HTR-8/SVneo (cell line): ENCODE measurements at regions not wholly inside any gene's neighbourhood (a gene's known extent, or its start where the extent isn't known, plus 50 kb on each side); places are given as distances from the start of the nearest gene placed in this dataset.
A peak's percentile ranks its signal among the peaks of the same experiment; 100 is the strongest.
"Not testable (repeated sequence)": the region's sequence is repeated elsewhere in the genome, so short reads cannot be mapped to it uniquely, and the experiment has no call there.

Source experiments
- DNase-seq: peaks from one replicate; pipeline ENCODE4 v3.0.0; 2011; ENCODE audit warnings: low spot score, mixed read lengths; ENCODE audit not compliant: insufficient read length
- FAIRE-seq: peaks from 2 replicates; lab custom pipeline; 2011; peaks lifted over from hg19 to GRCh38; lab: Jason Lieb, UNC

DNA sequence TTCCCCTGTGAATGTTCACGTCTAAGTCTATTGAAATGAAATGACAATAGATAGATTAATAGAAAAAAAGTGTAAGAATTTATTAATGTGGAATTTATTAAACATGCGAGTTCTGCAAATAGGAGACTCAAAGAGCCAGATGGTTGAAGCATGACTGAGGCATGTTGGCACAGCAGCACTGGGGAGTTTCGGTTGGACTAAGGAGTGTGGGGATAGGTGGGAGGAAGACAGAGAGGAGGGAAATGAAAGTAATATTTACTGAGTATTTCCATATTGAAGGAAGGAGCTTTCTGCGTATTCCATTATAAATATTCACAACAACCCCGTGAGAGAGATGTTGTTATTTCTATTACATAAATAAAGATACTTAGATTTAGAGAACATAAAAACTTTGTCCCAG lies 79.5 kb upstream of the ZNF644 start:
- DNase-seq: no peak
- no peak for FAIRE-seq

DNA sequence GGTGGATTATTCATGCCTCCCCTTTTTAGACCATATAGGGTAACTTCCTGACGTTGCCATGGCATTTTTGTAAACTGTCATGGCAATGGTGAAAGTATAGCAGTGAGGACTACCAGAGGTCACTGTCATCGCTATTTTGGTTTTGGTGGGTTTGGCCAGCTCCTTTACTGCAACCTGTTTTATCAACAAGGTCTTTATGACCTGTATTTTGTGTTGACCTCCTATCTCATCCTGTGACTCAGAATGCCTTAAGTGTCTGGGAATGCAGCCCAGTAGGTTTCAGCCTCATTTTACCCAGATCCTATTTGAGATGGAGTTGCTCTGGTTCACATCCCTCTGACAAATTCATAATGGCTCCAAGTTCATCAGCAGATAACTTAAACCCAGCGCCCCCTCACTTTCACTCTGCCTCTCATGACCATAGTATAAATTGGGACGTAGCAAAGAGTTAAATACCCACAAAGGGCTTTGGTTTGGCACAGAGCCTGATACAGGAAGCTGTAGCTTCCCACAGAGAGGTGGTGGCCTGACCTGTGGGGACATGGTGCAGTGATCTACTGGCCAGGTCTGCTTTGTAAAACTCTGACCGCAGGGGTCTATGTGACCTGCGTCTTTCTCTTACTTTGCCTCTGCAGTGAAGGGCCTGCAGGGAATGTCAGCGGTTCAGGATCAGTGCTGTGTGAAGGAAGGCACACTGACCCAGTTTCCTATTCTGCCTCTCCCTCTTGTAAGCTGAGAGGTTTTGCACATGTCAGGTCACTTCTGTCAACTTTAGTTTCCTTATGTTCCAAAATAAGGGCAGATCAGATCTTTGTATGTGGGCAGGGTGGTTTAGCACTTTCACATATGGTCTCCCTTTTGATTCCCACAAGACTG lies 78.1 kb upstream of the ZNF644 start:
- FAIRE-seq (no peak), DNase-seq (no peak)

DNA sequence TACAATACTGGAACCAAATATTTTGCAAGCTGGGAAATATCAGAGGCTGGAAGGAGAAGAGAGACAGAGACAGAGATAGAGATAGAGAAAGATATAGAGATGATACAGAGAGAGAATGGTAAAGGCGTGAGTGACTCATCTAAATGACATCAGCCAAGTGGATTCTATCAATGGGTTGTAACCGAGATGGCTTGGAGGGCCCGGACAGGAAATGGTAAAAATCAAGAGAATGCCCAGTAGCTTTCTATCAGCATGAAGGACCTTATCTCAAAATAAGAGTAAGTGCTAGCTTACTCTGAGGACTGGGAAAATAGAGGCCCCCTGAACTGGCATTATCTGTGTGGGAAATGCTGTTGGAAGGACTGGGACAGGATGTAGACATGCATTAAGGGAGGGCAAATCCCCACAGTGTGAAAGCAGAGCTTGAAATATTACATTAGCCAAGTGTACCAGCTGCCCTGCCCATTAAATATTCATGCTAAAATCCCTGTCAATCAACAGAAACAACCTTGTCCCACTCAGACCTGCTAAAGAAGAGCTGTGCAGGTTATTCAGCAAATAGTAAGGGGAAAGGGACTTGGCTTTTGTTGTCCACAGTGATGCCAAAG lies 76.6 kb upstream of the ZNF644 start:
- no peak for FAIRE-seq
- no peak for DNase-seq

DNA sequence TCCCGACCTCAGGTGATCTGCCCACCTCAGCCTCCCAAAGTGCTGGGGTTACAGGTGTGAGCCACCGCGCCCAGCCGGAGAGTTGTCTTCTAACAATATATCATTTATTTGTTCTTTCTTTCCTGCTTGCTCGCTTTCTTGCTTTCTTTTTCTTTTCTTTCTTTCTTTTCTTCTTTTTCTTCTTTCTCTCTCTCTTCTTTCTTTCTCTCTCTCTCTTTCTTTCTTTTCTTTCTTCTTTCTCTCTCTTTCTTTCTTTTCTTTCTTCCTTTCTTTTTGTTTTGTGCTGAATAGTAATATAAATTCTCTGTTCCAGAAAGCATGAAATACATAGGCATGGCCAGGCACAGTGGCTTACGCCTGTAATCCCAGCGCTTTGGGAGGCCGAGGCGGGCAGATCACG lies 73.5 kb upstream of the ZNF644 start:
- DNase-seq, FAIRE-seq: not testable (repeated sequence)

DNA sequence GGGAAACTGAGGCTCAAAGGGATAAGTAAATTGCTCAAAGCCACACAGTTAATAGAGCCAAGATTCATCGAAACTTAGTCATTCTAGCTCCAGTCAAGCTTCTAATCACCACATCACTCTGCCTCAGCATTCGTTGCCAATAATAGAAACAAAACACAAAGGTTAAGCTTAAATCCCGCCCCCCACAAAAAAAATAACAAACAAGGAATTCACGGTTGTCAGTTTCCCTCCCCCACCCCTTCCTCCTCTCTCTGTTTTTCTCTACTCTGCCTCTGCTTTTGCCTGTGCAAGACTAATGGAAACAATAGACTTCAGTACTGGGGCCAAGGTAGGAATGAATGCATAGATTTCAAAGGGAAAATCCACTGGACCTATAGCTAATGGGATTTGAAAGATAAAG lies 70.7 kb upstream of the ZNF644 start:
- no peak for FAIRE-seq
- no peak for DNase-seq

DNA sequence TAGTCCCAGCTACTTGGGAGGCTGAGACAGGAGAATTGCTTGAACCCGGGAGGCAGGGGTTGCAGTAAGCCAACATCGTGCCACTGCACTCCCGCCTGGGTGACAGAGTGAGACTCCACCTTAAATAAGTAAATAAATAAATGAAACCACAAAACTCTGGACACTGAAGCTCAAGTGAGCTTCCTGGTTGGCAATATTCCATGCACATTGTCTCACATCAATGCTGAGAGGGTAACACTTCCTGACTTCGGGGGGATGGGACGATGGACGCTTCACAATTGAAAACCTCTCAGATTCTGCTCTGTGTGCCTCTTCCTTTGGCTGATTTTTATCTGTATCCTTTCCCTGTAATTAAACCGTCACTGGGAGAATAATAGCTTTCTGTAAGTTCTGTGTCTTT lies 70.0 kb upstream of the ZNF644 start:
- no peak for FAIRE-seq
- DNase-seq: no peak

DNA sequence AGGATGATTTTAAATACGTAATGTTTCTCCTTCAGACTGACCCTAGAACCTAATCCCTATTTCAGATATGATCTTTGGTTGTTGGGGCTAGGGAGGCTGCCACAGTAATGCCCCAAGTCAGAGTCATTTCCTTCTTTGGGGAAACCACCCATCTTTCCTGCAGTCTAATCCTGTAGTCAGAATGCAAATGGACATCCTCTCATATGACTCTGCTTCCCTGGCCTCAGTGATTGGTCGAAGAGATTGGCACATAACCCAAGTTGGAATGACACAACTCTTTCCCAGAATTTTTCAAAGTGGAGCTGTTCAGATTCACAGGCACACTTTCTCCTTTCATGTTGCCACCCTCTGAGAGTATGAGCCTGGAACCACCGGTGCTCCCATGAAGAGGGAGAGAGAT lies 58.8 kb upstream of the ZNF644 start:
- FAIRE-seq (no peak), DNase-seq (no peak)

DNA sequence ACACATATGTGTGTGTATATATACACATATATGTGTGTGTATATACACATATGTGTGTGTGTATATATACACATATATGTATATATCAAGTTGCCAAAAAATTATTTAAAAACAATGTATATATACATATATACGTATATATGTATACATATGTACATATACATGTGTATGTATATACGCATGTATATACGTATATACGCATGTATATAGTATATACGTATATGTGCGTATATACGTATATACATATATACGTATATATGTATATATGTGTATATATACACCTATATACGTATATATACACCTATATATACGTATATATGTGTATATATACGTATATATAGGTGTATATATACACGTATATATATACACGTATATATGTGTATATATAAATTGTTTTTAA lies 57.0 kb upstream of the ZNF644 start:
- FAIRE-seq (no peak), DNase-seq (no peak)

DNA sequence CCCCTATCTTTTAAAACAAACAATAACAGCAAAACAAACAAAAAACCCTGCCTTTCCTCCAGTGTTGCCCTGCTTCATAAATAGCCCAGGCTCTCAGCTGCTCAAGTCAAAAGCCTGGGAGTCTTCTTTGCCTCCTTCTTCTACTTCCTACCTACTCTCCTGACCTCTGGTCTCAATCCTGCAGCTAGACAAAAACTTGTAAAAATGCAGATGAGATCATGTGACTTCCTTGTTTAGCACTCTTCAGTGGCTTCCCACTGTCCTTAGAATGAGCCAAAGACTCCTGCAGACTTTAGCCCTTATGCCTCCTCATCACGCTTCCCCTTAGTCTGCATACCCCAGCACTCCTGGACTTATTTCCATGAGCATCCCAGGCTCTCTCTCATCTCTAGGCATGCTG lies 55.0 kb upstream of the ZNF644 start:
- no peak for FAIRE-seq
- DNase-seq: no peak

DNA sequence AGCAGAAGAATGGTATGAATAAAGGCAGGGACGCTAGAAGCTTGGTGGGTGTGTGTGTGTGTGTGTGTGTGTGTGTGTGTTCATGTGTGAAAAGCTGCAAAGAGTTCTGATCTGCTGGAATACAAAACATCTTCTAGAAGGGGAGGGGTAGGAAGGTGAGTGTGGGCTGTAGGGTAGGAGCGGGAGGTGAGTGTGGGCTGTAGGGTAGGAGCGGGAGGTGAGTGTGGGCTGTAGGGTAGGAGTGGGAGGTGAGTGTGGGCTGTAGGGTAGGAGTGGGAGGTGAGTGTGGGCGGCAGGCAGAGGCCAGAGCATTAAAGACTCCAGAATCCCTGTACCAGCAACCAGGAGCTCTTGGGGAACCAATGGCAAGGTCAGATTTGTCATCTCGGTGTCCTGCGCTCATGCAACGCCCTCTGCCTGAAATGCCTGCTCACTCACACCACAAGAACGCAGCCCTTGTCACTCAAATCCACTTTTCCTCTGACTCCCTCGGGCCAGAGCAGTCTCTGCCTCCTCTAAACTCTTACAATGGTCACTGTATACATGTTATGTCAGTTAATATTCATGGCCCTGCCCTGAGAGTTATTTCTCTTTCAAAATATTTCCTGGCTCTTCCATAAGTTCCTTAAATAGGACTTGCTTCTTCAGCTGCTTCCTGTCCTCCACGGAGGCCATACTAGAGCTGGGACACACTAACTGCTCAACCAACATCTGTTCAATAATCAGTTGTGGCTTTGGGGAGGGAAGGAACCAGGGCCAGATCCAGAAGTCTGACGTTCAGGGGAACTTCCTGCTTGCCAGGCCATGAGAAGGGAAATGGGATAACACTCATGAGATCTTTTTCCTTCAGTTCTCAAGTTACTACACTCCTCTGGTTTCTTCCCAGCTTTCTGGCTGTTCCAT lies 53.6 kb upstream of the ZNF644 start:
- FAIRE-seq (peak; percentile 76), DNase-seq (no peak)

DNA sequence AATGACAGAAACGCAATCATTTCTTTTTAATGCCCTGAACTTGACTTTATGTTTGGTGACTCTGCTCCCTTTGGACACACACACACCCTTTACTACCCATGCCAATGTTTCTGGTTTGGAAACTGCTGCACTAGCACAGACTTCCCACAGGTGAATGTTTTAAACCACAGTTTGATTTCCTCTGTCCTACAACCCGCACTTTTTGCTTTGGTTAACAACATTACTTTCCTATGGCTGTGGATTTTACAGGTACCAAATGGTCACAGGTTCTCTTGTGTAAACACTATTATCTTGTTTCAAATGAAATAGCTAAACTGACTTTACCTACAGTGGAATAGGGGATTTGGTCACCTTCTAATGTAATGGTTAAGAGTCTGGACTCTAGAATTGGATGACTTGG lies 51.5 kb upstream of the ZNF644 start:
- DNase-seq: no peak

DNA sequence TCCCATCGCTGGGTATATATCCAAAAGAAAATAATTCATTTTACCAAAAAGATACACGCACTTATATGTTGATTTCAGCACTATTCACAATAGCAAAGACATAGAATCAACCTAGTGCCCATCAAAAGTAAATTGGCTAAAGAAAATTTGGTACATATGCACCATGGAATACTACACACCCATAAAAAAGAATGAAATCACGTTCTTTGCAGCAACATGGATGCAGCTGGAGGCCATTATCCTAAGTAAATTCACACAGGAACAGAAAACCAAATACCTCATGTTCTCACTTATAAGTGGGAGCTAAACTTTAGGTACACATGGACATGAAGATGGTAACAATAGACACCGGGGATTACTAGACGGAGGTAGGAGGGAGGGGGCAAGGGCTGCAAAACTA lies 50.0 kb upstream of the ZNF644 start:
- DNase-seq (no peak), FAIRE-seq (no peak)

More for the DNA sequence above, 51.5 kb upstream of the ZNF644 start:
- no peak for FAIRE-seq
